ENCODE measurements at regions not wholly inside any gene's neighbourhood (a gene's known extent, or its start where the extent isn't known, plus 50 kb on each side); places are given as distances from the start of the nearest gene placed in this dataset.

- H3K27me3 Mint-ChIP-seq (ENCODE audit: low read depth) = peaks cover 12% of the 10 kb centered on the region
- no peak for DNase-seq (ENCODE audit: low spot score)
- TF ChIP-seq CTCF (IDR thresholded peaks at IDR 0.05) = no peak
- no peak overlapping the region for H3K27ac Mint-ChIP-seq (ENCODE audit: unreplicated experiment)
- H3K4me1 Mint-ChIP-seq (ENCODE audit: low read depth) = no peaks in the 10 kb centered on the region
- no peaks in the 10 kb centered on the region for H3K36me3 Mint-ChIP-seq (ENCODE audit: low read depth)
- H3K4me3 Mint-ChIP-seq (ENCODE audit: unreplicated experiment) = no peak overlapping the region
- H3K9me3 Mint-ChIP-seq (ENCODE audit: low read depth) = no peaks in the 10 kb centered on the region
Measured at GRCh38 chr9:12516031-12516430, 177.2 kb upstream of the TYRP1 start.

GRCh38 chr9:12516573-12516972 is 176.6 kb upstream of the TYRP1 start:
- H3K27me3 Mint-ChIP-seq (ENCODE audit: low read depth) = peaks cover 12% of the 10 kb centered on the region
- no peak overlapping the region for H3K27ac Mint-ChIP-seq (ENCODE audit: unreplicated experiment)
- H3K4me1 Mint-ChIP-seq (ENCODE audit: low read depth) = no peaks in the 10 kb centered on the region
- no peaks in the 10 kb centered on the region for H3K36me3 Mint-ChIP-seq (ENCODE audit: low read depth)
- H3K4me3 Mint-ChIP-seq (ENCODE audit: unreplicated experiment) = no peak overlapping the region
- H3K9me3 Mint-ChIP-seq (ENCODE audit: low read depth) = no peaks in the 10 kb centered on the region
- DNase-seq (ENCODE audit: low spot score) = no peak
- no peak for TF ChIP-seq CTCF (IDR thresholded peaks at IDR 0.05)

DNA sequence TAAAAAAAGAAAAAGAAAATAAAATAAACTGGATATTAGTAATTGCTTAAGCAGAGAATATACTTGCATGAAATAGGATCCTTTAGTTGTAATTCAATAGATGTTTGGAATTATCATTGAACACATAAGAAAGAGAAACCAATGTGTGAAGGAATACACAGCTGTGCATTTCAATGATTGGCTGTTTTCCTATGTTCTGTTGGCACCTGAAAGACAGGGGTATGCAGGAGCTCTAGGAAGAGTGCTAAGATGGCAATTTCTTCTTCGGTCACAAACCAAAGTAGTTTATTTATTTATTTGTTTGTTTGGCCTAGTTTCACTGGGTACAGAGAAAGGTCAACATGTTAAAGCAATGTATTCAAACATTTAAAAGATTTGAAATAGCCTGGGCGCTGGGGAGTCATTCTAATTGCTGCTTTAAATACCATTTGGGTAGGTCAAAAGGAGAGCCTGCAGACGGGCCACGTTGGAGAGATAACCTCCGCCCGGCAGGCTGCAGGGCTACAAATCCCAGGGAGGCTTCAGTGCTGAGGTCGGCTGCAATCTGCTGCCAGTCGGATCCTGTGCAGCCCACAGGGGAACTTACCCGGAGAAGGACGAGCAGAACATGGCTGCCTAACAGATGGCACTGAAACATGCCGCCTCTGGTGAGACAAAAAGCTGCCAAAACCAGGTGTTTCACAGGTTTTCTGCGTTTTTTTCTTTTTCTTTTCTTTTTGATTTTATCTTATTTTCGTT is 154.2 kb upstream of the TYRP1 start:
- Mint-ChIP-seq H3K4me3 (ENCODE audit: unreplicated experiment) (no peak overlapping the region), H3K4me1 (ENCODE audit: low read depth) (no peaks in the 10 kb centered on the region), H3K36me3 (ENCODE audit: low read depth) (no peaks in the 10 kb centered on the region), H3K27ac (ENCODE audit: unreplicated experiment) (no peak overlapping the region), H3K27me3 (ENCODE audit: low read depth) (peaks cover 21% of the 10 kb centered on the region), H3K9me3 (ENCODE audit: low read depth) (peaks cover 2% of the 10 kb centered on the region)
- DNase-seq (ENCODE audit: low spot score) = no peak
- TF ChIP-seq CTCF (IDR thresholded peaks at IDR 0.05) = no peak

- TF ChIP-seq CTCF (IDR thresholded peaks at IDR 0.05) = no peak
- Mint-ChIP-seq H3K4me3 (ENCODE audit: unreplicated experiment) (no peak overlapping the region), H3K36me3 (ENCODE audit: low read depth) (no peaks in the 10 kb centered on the region)
Measured at GRCh38 chr9:12539580-12539975, 153.6 kb upstream of the TYRP1 start.

GRCh38 chr9:12544700-12545099 is 148.5 kb upstream of the TYRP1 start:
- Mint-ChIP-seq H3K9me3 (ENCODE audit: low read depth) (no peaks in the 10 kb centered on the region), H3K27ac (ENCODE audit: unreplicated experiment) (no peak overlapping the region), H3K4me3 (ENCODE audit: unreplicated experiment) (no peak overlapping the region), H3K36me3 (ENCODE audit: low read depth) (peaks cover 2% of the 10 kb centered on the region), H3K27me3 (ENCODE audit: low read depth) (peaks cover 25% of the 10 kb centered on the region), H3K4me1 (ENCODE audit: low read depth) (no peaks in the 10 kb centered on the region)
- DNase-seq (ENCODE audit: low spot score) = no peak
- no peak for TF ChIP-seq CTCF (IDR thresholded peaks at IDR 0.05)

More at GRCh38 chr9:12539580-12539975, 153.6 kb upstream of the TYRP1 start:
- Mint-ChIP-seq H3K27ac (ENCODE audit: unreplicated experiment) (no peak overlapping the region), H3K27me3 (ENCODE audit: low read depth) (peaks cover 24% of the 10 kb centered on the region), H3K9me3 (ENCODE audit: low read depth) (no peaks in the 10 kb centered on the region), H3K4me1 (ENCODE audit: low read depth) (no peaks in the 10 kb centered on the region)
- no peak for DNase-seq (ENCODE audit: low spot score)

Measured in chondrocyte (in vitro differentiated cells).